ENCODE measurements at regions not wholly inside any gene's neighbourhood (a gene's known extent, or its start where the extent isn't known, plus 50 kb on each side); places are given as distances from the start of the nearest gene placed in this dataset.

- DNase-seq: no peak
- Histone ChIP-seq H3K36me3 (no peaks in the 10 kb centered on the region), H3K4me3 (no peak overlapping the region), H3K9me3 (replicated peaks) (no peaks in the 10 kb centered on the region), H3K27me3 (ENCODE audit: low read depth) (no peaks in the 10 kb centered on the region), H3K27ac (replicated peaks) (peak overlapping the region; percentile 66), H3K4me1 (peaks cover 36% of the 10 kb centered on the region)
- intact Hi-C loops (cut with micrococcal nuclease): loop anchor here (10.0 kb wide), 1 partner anchor 155 kb away; the partner anchor contains the start of gene ADAMTS15
- no peak for TF ChIP-seq CTCF (IDR thresholded peaks at IDR 0.05; ENCODE audit: borderline replicate concordance)
Measured at GRCh38 chr11:130600139-130600538, 151.7 kb downstream of the ADAMTS15 start.

GRCh38 chr11:130600616-130601015 lies 152.2 kb downstream of the ADAMTS15 start:
- no peak for TF ChIP-seq CTCF (IDR thresholded peaks at IDR 0.05; ENCODE audit: borderline replicate concordance)
- Histone ChIP-seq H3K36me3 (no peaks in the 10 kb centered on the region), H3K9me3 (replicated peaks) (no peaks in the 10 kb centered on the region), H3K4me1 (peaks cover 36% of the 10 kb centered on the region), H3K27me3 (ENCODE audit: low read depth) (no peaks in the 10 kb centered on the region), H3K4me3 (no peak overlapping the region), H3K27ac (replicated peaks) (peak overlapping the region; percentile 66)
- no peak for DNase-seq
- intact Hi-C loops (cut with micrococcal nuclease): loop anchor here (10.0 kb wide), 1 partner anchor 156 kb away; the partner anchor contains the start of gene ADAMTS15

- Histone ChIP-seq H3K27me3 (ENCODE audit: low read depth) (no peaks in the 10 kb centered on the region), H3K9me3 (replicated peaks) (no peaks in the 10 kb centered on the region), H3K4me3 (no peak overlapping the region), H3K36me3 (no peaks in the 10 kb centered on the region), H3K27ac (replicated peaks) (peak overlapping the region; percentile 66), H3K4me1 (peaks cover 36% of the 10 kb centered on the region)
- intact Hi-C loops (cut with micrococcal nuclease): loop anchor here (10.0 kb wide), 1 partner anchor 156 kb away; the partner anchor contains the start of gene ADAMTS15
- no peak for TF ChIP-seq CTCF (IDR thresholded peaks at IDR 0.05; ENCODE audit: borderline replicate concordance)
- DNase-seq: peak; percentile 83
Measured at GRCh38 chr11:130601141-130601540, 152.7 kb downstream of the ADAMTS15 start.

GRCh38 chr11:130601764-130602460 lies 153.5 kb downstream of the ADAMTS15 start:
- no peaks in the 10 kb centered on the region for H3K9me3 ChIP-seq (replicated peaks)
- no peak overlapping the region for H3K4me3 ChIP-seq
- H3K4me1 ChIP-seq: peaks cover 42% of the 10 kb centered on the region
- H3K36me3 ChIP-seq: no peaks in the 10 kb centered on the region
- intact Hi-C loops (cut with micrococcal nuclease): loop anchor here (10.0 kb wide), 1 partner anchor 157 kb away; the partner anchor contains the start of gene ADAMTS15
- DNase-seq: no peak
- TF ChIP-seq CTCF (IDR thresholded peaks at IDR 0.05; ENCODE audit: borderline replicate concordance): no peak
- H3K27me3 ChIP-seq (ENCODE audit: low read depth): no peaks in the 10 kb centered on the region
- H3K27ac ChIP-seq (replicated peaks): peak overlapping the region; percentile 66

GRCh38 chr11:130602641-130603334 lies 154.3 kb downstream of the ADAMTS15 start:
- Histone ChIP-seq H3K27ac (replicated peaks) (no peak overlapping the region), H3K36me3 (no peaks in the 10 kb centered on the region), H3K9me3 (replicated peaks) (no peaks in the 10 kb centered on the region), H3K4me3 (no peak overlapping the region), H3K27me3 (ENCODE audit: low read depth) (no peaks in the 10 kb centered on the region), H3K4me1 (peaks cover 51% of the 10 kb centered on the region)
- intact Hi-C loops (cut with micrococcal nuclease): loop anchor here (10.0 kb wide), 1 partner anchor 158 kb away; the partner anchor contains the start of gene ADAMTS15
- TF ChIP-seq CTCF (IDR thresholded peaks at IDR 0.05; ENCODE audit: borderline replicate concordance): no peak
- DNase-seq: no peak
